Neural cell (in vitro differentiated cells): ENCODE measurements at regions not wholly inside any gene's neighbourhood (a gene's known extent, or its start where the extent isn't known, plus 50 kb on each side); places are given as distances from the start of the nearest gene placed in this dataset.

Source experiments
- H2AFZ ChIP-seq: fragments of 200-600, 300-800 bp; sonication (generic), shearing (Covaris generic); 2 replicates; pipeline ENCODE4 v1.6.0; 2014; ENCODE audit warnings: low read depth, mild to moderate bottlenecking, antibody characterized with exemption, low read length, moderate library complexity
- H3F3A ChIP-seq: fragments of 200-600 bp; shearing (Covaris generic); 2 replicates; pipeline ENCODE4 v1.6.1; 2016; ENCODE audit warnings: mild to moderate bottlenecking, moderate library complexity, mixed read lengths, antibody characterized with exemption, low read length; ENCODE audit not compliant: insufficient read depth, poor library complexity, severe bottlenecking
- H3K27ac ChIP-seq: fragments of 200-600, 300-800 bp; sonication (generic), shearing (Covaris generic); 2 replicates; pipeline ENCODE4 v1.5.1; 2014; ENCODE audit warnings: mild to moderate bottlenecking, low read length, moderate library complexity
- H3K27me3 ChIP-seq: fragments of 300-800, 200-600 bp; sonication (generic), shearing (Covaris generic); 2 replicates; pipeline ENCODE4 v1.6.0; 2014; ENCODE audit warnings: mild to moderate bottlenecking, low read depth, low read length, moderate library complexity; ENCODE audit not compliant: insufficient read depth
- H3K36me3 ChIP-seq: fragments of 300-800, 200-600 bp; sonication (generic), shearing (Covaris generic); 2 replicates; pipeline ENCODE4 v1.5.1; 2014; ENCODE audit warnings: mild to moderate bottlenecking, antibody characterized with exemption, low read length, moderate library complexity; ENCODE audit not compliant: insufficient read depth
- H3K4me2 ChIP-seq: fragments of 300-800, 200-600 bp; sonication (generic), shearing (Covaris generic); 2 replicates; pipeline ENCODE4 v1.6.0; 2014; ENCODE audit warnings: mild to moderate bottlenecking, low read length
- H3K4me3 ChIP-seq: fragments of 300-800, 200-600 bp; sonication (generic), shearing (Covaris generic); 2 replicates; pipeline ENCODE4 v1.5.1; 2014; ENCODE audit warnings: mild to moderate bottlenecking, low read length, moderate library complexity
- H3K79me2 ChIP-seq: fragments of 200-600 bp; shearing (Covaris generic); replicated peaks from 2 replicates; pipeline ENCODE4 v1.6.0; 2014; ENCODE audit warnings: mild to moderate bottlenecking, low read length, moderate library complexity; ENCODE audit not compliant: insufficient read depth
- H3K9ac ChIP-seq: fragments of 300-800, 200-600 bp; sonication (generic), shearing (Covaris generic); 2 replicates; pipeline ENCODE4 v1.6.1; 2016; ENCODE audit warnings: mild to moderate bottlenecking, low read length, mixed read lengths
- H3K9me2 ChIP-seq: fragments of 200-600 bp; shearing (Covaris generic); 2 replicates; pipeline ENCODE4 v1.6.1; 2016; ENCODE audit warnings: mild to moderate bottlenecking, low read length, mixed read lengths; ENCODE audit not compliant: insufficient read depth
- H3K9me3 ChIP-seq: fragments of 200-600, 300-800 bp; sonication (generic), shearing (Covaris generic); 2 replicates; pipeline ENCODE4 v1.6.1; 2016; ENCODE audit warnings: mild to moderate bottlenecking, mixed run types, low read length, moderate library complexity, mixed read lengths
- H4K20me1 ChIP-seq: fragments of 200-600 bp; shearing (Covaris generic); 2 replicates; pipeline ENCODE4 v1.6.1; 2016; ENCODE audit warnings: mild to moderate bottlenecking, mixed run types; ENCODE audit not compliant: insufficient read depth
- CTCF ChIP-seq: fragments of 450-650 bp; IDR thresholded peaks from 2 replicates; pipeline ENCODE4 v1.5.1; 2014; ENCODE audit warnings: antibody characterized with exemption, mild to moderate bottlenecking, moderate library complexity; ENCODE audit not compliant: poor library complexity, severe bottlenecking
- EP300 ChIP-seq: fragments of 450-650 bp; conservative IDR thresholded peaks from 2 replicates; pipeline ENCODE4 v1.6.1; 2014; ENCODE audit warnings: antibody characterized with exemption, mild to moderate bottlenecking, moderate library complexity; ENCODE audit not compliant: poor library complexity, severe bottlenecking
- EZH2 ChIP-seq: fragments of 200-600, 300-800 bp; shearing (Covaris generic), sonication (generic); IDR thresholded peaks from 2 replicates; pipeline ENCODE4 v1.6.1; 2014; ENCODE audit warnings: antibody characterized with exemption, low read length, borderline replicate concordance, mild to moderate bottlenecking; ENCODE audit not compliant: insufficient read depth, poor library complexity, severe bottlenecking
- MXI1 ChIP-seq: fragments of 450-650 bp; conservative IDR thresholded peaks from 2 replicates; pipeline ENCODE4 v1.6.1; 2014; ENCODE audit warnings: antibody characterized with exemption, mild to moderate bottlenecking; ENCODE audit not compliant: poor library complexity, severe bottlenecking
- POLR2AphosphoS5 ChIP-seq: IDR thresholded peaks from 2 replicates; pipeline ENCODE4 v1.6.1; 2012
- RAD21 ChIP-seq: fragments of 450-650 bp; conservative IDR thresholded peaks from 2 replicates; pipeline ENCODE4 v1.6.1; 2014; ENCODE audit warnings: antibody characterized with exemption, mild to moderate bottlenecking, moderate library complexity
- SMC3 ChIP-seq: fragments of 450-650 bp; conservative IDR thresholded peaks from 2 replicates; pipeline ENCODE4 v1.6.1; 2014; ENCODE audit warnings: antibody characterized with exemption, mild to moderate bottlenecking, moderate library complexity; ENCODE audit not compliant: poor library complexity
- TAF1 ChIP-seq: IDR thresholded peaks from 2 replicates; pipeline ENCODE4 v1.6.1; 2012; ENCODE audit warnings: low read depth
- TF ChIP-seq, protein P1 (sequence below): IDR thresholded peaks from 2 replicates; pipeline ENCODE4 v1.6.1; 2012; ENCODE audit warnings: borderline replicate concordance

DNA sequence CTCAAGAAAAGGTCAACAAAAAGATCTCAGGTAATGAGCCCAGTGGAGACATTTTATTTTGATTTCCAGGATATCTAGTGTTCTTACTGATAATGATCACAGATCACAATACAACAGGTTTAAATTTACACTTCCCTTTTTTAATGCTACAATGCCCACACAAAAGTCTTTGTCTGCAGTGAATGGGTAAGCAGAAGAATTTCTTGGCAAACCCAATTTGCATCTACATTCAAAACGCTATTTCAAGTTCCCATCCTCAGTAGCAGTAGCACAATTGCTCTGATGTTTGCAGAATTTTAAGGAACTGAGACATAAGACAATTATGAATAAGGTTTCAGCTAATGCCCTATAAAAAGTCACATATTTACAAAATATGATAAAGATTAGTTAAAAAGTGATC, 929.4 kb upstream of the PIK3C3 start:
- no peaks in the 10 kb centered on the region for H4K20me1 ChIP-seq
- H3K4me3 ChIP-seq, result no peak overlapping the region
- no peak overlapping the region for H2AFZ ChIP-seq
- no peaks in the 10 kb centered on the region for H3K36me3 ChIP-seq
- H3K27ac ChIP-seq, result no peak overlapping the region
- H3K9me3 ChIP-seq, result no peaks in the 10 kb centered on the region
- no peaks in the 10 kb centered on the region for H3K27me3 ChIP-seq
- no peak for TF ChIP-seq TAF1
- TF ChIP-seq EZH2, result no peak
- no peak for TF ChIP-seq RAD21
- TF ChIP-seq POLR2AphosphoS5, result no peak
- no peak for TF ChIP-seq CTCF
- no peak for TF ChIP-seq SMC3
- TF ChIP-seq EP300, result no peak
- TF ChIP-seq, protein P1, sequence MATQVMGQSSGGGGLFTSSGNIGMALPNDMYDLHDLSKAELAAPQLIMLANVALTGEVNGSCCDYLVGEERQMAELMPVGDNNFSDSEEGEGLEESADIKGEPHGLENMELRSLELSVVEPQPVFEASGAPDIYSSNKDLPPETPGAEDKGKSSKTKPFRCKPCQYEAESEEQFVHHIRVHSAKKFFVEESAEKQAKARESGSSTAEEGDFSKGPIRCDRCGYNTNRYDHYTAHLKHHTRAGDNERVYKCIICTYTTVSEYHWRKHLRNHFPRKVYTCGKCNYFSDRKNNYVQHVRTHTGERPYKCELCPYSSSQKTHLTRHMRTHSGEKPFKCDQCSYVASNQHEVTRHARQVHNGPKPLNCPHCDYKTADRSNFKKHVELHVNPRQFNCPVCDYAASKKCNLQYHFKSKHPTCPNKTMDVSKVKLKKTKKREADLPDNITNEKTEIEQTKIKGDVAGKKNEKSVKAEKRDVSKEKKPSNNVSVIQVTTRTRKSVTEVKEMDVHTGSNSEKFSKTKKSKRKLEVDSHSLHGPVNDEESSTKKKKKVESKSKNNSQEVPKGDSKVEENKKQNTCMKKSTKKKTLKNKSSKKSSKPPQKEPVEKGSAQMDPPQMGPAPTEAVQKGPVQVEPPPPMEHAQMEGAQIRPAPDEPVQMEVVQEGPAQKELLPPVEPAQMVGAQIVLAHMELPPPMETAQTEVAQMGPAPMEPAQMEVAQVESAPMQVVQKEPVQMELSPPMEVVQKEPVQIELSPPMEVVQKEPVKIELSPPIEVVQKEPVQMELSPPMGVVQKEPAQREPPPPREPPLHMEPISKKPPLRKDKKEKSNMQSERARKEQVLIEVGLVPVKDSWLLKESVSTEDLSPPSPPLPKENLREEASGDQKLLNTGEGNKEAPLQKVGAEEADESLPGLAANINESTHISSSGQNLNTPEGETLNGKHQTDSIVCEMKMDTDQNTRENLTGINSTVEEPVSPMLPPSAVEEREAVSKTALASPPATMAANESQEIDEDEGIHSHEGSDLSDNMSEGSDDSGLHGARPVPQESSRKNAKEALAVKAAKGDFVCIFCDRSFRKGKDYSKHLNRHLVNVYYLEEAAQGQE, result no peak
- TF ChIP-seq MXI1, result no peak
- peaks cover 4% of the 10 kb centered on the region for H3F3A ChIP-seq
- no peak overlapping the region for H3K4me2 ChIP-seq
- H3K9ac ChIP-seq, result no peak overlapping the region
- no peaks in the 10 kb centered on the region for H3K9me2 ChIP-seq
- no peaks in the 10 kb centered on the region for H3K79me2 ChIP-seq

DNA sequence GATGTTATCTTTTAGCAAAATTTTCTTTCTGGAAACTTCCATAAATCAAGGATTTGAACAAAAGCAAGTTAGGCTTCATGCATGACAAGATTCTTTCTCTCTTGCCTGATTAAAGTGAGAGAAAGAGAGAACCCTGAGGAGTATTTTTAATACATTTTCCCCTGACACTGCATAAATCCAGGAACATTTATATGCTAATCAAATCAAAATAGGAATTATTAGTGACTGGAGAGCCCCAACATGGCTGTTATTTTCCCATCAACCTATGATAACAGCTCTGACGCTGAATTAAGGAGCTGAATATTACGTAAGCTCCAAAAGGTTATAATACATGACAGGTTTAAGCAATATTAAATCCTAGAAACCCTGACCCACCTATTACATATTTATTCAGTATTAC, 930.2 kb upstream of the PIK3C3 start:
- peaks cover 4% of the 10 kb centered on the region for H3F3A ChIP-seq
- H3K4me2 ChIP-seq, result peak overlapping the region; percentile 4

DNA sequence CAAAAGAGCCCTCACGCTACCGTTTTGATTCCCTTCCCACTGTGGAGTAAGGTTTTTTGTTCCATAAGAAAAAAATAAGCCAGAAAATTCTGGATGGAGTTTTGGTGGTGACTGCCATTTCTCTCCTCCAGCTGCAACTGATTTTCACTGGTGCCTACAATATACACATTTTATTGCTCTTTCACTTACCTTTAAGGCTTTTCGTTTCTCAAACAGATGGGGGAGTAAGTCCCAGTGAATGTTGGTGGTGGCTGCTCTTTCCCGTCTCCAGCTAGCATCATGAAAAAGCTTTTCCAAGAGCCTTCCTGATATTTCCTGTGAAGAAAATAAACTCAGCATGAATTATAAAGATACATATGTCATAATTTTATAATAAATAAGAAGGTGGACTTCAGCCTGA, 932.5 kb upstream of the PIK3C3 start:
- Histone ChIP-seq H3K27ac (no peak overlapping the region), H3K4me3 (no peak overlapping the region), H2AFZ (no peak overlapping the region), H3K4me2 (no peak overlapping the region), H3K36me3 (no peaks in the 10 kb centered on the region), H3F3A (peaks cover 4% of the 10 kb centered on the region), H3K9me3 (no peaks in the 10 kb centered on the region), H3K27me3 (no peaks in the 10 kb centered on the region), H3K9ac (no peak overlapping the region), H4K20me1 (no peaks in the 10 kb centered on the region), H3K9me2 (no peaks in the 10 kb centered on the region), H3K79me2 (no peaks in the 10 kb centered on the region)
- TF ChIP-seq TAF1 (no peak), POLR2AphosphoS5 (no peak), EP300 (no peak), EZH2 (no peak), RAD21 (no peak)
- TF ChIP-seq, protein P1, result no peak

More for the DNA sequence above, 930.2 kb upstream of the PIK3C3 start:
- H3K79me2 ChIP-seq, result no peaks in the 10 kb centered on the region
- H3K4me3 ChIP-seq, result no peak overlapping the region
- no peak overlapping the region for H3K27ac ChIP-seq
- H3K9me2 ChIP-seq, result no peaks in the 10 kb centered on the region
- H4K20me1 ChIP-seq, result no peaks in the 10 kb centered on the region
- no peaks in the 10 kb centered on the region for H3K9me3 ChIP-seq
- no peaks in the 10 kb centered on the region for H3K27me3 ChIP-seq
- H2AFZ ChIP-seq, result no peak overlapping the region
- no peak overlapping the region for H3K9ac ChIP-seq
- no peaks in the 10 kb centered on the region for H3K36me3 ChIP-seq
- TF ChIP-seq EP300 (peak; percentile 45), POLR2AphosphoS5 (peak; percentile 54), EZH2 (no peak)
